Endodermal cell (in vitro differentiated cells): ENCODE measurements at regions not wholly inside any gene's neighbourhood (a gene's known extent, or its start where the extent isn't known, plus 50 kb on each side); places are given as distances from the start of the nearest gene placed in this dataset.

Source experiments
- DNase-seq: peaks from one replicate; pipeline ENCODE4 v3.0.0-alpha.2; 2017
- H3K27ac ChIP-seq: 2 replicates; pipeline ENCODE4 v1.5.1; 2013; ENCODE audit warnings: mild to moderate bottlenecking, low read depth, low read length, moderate library complexity
- H3K27me3 ChIP-seq: 2 replicates; pipeline ENCODE4 v1.6.1; 2013; ENCODE audit warnings: mild to moderate bottlenecking, low read length, moderate library complexity; ENCODE audit not compliant: insufficient read depth, control insufficient read depth, poor library complexity, severe bottlenecking
- H3K36me3 ChIP-seq: 2 replicates; pipeline ENCODE4 v1.7.0; 2013; ENCODE audit warnings: mild to moderate bottlenecking, low read length, moderate library complexity; ENCODE audit not compliant: control insufficient read depth, insufficient read depth
- H3K4me1 ChIP-seq: one replicate; pipeline ENCODE4 v1.7.0; 2013; ENCODE audit warnings: low read length; ENCODE audit not compliant: control insufficient read depth, insufficient read depth
- H3K4me3 ChIP-seq: 2 replicates; pipeline ENCODE4 v1.5.1; 2013; ENCODE audit warnings: mild to moderate bottlenecking, low read length, moderate library complexity
- H3K9ac ChIP-seq: 2 replicates; pipeline ENCODE4 v1.6.1; 2013; ENCODE audit warnings: mild to moderate bottlenecking, low read length, moderate library complexity; ENCODE audit not compliant: poor library complexity, severe bottlenecking; ENCODE audit errors: extremely low read depth
- H3K9me3 ChIP-seq: 2 replicates; pipeline ENCODE4 v1.6.1; 2013; ENCODE audit warnings: mild to moderate bottlenecking, low read length, moderate library complexity; ENCODE audit not compliant: control insufficient read depth
- H3K27ac Mint-ChIP-seq: 2 replicates; pipeline ENCODE4 v1.8.0; 2020; ENCODE audit warnings: mixed read lengths
- H3K27me3 Mint-ChIP-seq: 2 replicates; pipeline ENCODE4 v1.8.0; 2021; ENCODE audit warnings: mild to moderate bottlenecking, mixed read lengths; ENCODE audit not compliant: insufficient read depth
- H3K36me3 Mint-ChIP-seq: 2 replicates; pipeline ENCODE4 v1.8.0; 2020; ENCODE audit warnings: low read depth, mixed read lengths
- H3K4me1 Mint-ChIP-seq: 2 replicates; pipeline ENCODE4 v1.8.0; 2020; ENCODE audit warnings: mixed read lengths
- H3K4me3 Mint-ChIP-seq: 2 replicates; pipeline ENCODE4 v1.8.0; 2020; ENCODE audit warnings: mild to moderate bottlenecking, moderate library complexity, mixed read lengths
- H3K9me3 Mint-ChIP-seq: 2 replicates; pipeline ENCODE4 v1.8.0; 2020; ENCODE audit warnings: mild to moderate bottlenecking, mixed read lengths
- CTCF ChIP-seq: fragments of 200-600 bp; sonication (generic); conservative IDR thresholded peaks from 2 replicates; pipeline ENCODE4 v1.5.0; 2021; ENCODE audit warnings: antibody characterized with exemption, mild to moderate bottlenecking
- WGBS, 2 experiments: methylation state at CpG; one replicate each; pipeline versions ENCODE4 v1.1.5 to v1.1.7; 2013; ENCODE audit warnings: missing lambda C conversion rate in 2 of 2, mixed read lengths in 1 of 2; ENCODE audit not compliant: insufficient coverage in 1 of 2, insufficient read length in 1 of 2; 5-methylcytosine and 5-hydroxymethylcytosine counted together

DNA sequence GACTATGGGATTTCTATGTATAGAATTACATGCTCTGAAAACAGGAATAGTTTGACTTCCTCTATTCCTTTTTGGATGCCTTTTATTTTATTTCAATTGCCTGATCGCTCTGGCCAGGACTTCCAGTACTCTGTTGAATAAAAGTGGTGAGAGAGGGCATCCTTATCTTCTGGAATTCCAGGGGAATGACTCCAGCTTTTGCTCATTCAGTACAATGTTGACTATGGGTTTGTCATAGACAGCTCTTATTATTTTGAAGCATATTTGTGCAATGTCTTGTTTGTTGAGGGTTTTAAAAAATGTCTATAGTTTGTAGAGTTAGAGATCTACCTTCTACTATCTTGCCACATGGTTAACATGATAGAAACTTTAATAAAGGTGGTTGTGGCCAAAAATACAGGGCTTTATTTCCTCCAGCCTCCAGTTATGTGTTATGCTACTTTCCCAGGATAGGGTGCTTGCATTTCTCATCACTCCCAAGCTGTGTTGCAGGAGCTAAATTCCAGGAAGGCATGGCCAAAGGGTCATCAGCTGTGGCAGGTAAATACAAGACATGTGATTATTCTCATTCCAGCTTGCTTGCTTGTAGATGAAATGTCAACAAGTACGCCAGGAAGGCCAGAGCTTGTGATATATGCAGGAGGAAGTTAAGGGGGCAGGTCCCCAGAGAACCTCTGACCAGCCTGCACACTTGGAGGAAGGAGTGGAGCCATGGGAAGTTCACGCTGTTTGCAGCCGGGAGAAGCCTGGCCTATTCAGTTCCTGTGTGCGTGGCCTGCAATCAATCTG, 142.4 kb upstream of the CPXCR1 start:
- Histone ChIP-seq H3K27me3 (no peaks in the 10 kb centered on the region), H3K4me3 (no peak overlapping the region), H3K36me3 (no peaks in the 10 kb centered on the region), H3K4me1 (no peaks in the 10 kb centered on the region), H3K9me3 (peaks cover 9% of the 10 kb centered on the region), H3K27ac (no peak overlapping the region), H3K9ac (no peak overlapping the region)
- no peak overlapping the region for H3K27ac Mint-ChIP-seq
- peaks cover 21% of the 10 kb centered on the region for H3K9me3 Mint-ChIP-seq
- H3K4me1 Mint-ChIP-seq, result peaks cover 9% of the 10 kb centered on the region
- 87 to 100% methylated on average over 1 to 4 of the region's 5 CpGs for WGBS, 2 experiments
- no peak for DNase-seq
- no peak overlapping the region for H3K4me3 Mint-ChIP-seq
- H3K36me3 Mint-ChIP-seq, result no peaks in the 10 kb centered on the region
- no peak for TF ChIP-seq CTCF
- no peaks in the 10 kb centered on the region for H3K27me3 Mint-ChIP-seq

DNA sequence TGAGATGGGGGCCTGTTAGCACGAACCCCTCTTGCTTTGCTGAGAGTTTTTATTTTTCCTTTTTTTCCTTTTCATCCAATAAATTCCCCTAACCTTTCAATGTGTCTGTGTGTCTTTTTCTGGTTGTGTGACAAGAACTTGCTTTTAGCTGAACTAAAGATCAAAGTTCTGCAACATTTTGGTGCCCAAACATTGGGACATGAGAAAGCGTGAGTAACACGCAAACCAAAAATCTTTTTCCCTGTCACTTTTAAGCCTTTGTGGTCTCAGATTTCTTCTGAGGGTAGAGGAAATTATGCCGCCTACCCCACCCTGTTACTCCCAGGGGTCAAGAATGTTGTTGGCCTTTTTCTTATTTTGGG, 141.8 kb upstream of the CPXCR1 start:
- no peaks in the 10 kb centered on the region for H3K27me3 Mint-ChIP-seq
- H3K27ac Mint-ChIP-seq, result no peak overlapping the region
- no peak overlapping the region for H3K27ac ChIP-seq
- H3K36me3 Mint-ChIP-seq, result no peaks in the 10 kb centered on the region
- H3K9me3 Mint-ChIP-seq, result peaks cover 18% of the 10 kb centered on the region
- H3K4me3 ChIP-seq, result no peak overlapping the region
- TF ChIP-seq CTCF, result no peak
- no peak overlapping the region for H3K4me3 Mint-ChIP-seq
- no peak overlapping the region for H3K9ac ChIP-seq
- no peak for DNase-seq
- 94% methylated on average over 2 of the region's 4 CpGs; no CpG with 5 or more reads in 1 of the 2 experiments for whole genome bisulfite sequencing, 2 experiments
- no peaks in the 10 kb centered on the region for H3K27me3 ChIP-seq
- peaks cover 9% of the 10 kb centered on the region for H3K4me1 Mint-ChIP-seq
- peaks cover 9% of the 10 kb centered on the region for H3K9me3 ChIP-seq
- no peaks in the 10 kb centered on the region for H3K4me1 ChIP-seq
- H3K36me3 ChIP-seq, result no peaks in the 10 kb centered on the region

DNA sequence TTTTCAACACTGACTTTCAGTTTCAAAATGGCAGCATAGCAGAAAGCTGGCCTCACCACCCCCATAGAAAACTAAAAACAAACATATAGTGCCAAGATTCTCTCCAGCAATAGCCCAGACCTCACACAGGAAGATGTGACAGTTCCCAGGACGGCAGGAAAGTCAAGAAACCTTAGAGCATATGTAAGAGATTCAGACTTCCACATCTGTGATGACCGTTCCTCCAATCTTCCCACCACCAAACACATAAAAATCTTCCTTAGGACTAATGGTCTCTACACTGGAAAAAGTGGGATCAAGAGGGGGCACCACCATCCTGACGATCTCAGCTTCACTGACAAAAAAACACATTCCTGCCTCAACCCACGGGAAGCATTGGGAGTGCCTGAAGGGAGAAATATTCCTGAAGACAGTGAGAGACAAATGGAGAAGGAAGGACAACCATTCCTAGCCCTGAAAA, 134.1 kb upstream of the CPXCR1 start:
- 77% methylated on average over 2 of the region's 4 CpGs; no CpG with 5 or more reads in 1 of the 2 experiments for WGBS, 2 experiments
- Histone ChIP-seq H3K4me1 (no peaks in the 10 kb centered on the region), H3K27me3 (no peaks in the 10 kb centered on the region), H3K9ac (no peak overlapping the region), H3K27ac (no peak overlapping the region), H3K36me3 (no peaks in the 10 kb centered on the region), H3K9me3 (no peaks in the 10 kb centered on the region), H3K4me3 (no peak overlapping the region)
- peak overlapping the region; percentile 52 for H3K27ac Mint-ChIP-seq
- H3K36me3 Mint-ChIP-seq, result no peaks in the 10 kb centered on the region
- H3K4me3 Mint-ChIP-seq, result no peak overlapping the region
- no peak for TF ChIP-seq CTCF
- peaks cover 8% of the 10 kb centered on the region for H3K9me3 Mint-ChIP-seq
- no peaks in the 10 kb centered on the region for H3K27me3 Mint-ChIP-seq
- DNase-seq, result peak; percentile 56
- H3K4me1 Mint-ChIP-seq, result peaks cover 10% of the 10 kb centered on the region
